ENCODE measurements at regions not wholly inside any gene's neighbourhood (a gene's known extent, or its start where the extent isn't known, plus 50 kb on each side); places are given as distances from the start of the nearest gene placed in this dataset.

DNA sequence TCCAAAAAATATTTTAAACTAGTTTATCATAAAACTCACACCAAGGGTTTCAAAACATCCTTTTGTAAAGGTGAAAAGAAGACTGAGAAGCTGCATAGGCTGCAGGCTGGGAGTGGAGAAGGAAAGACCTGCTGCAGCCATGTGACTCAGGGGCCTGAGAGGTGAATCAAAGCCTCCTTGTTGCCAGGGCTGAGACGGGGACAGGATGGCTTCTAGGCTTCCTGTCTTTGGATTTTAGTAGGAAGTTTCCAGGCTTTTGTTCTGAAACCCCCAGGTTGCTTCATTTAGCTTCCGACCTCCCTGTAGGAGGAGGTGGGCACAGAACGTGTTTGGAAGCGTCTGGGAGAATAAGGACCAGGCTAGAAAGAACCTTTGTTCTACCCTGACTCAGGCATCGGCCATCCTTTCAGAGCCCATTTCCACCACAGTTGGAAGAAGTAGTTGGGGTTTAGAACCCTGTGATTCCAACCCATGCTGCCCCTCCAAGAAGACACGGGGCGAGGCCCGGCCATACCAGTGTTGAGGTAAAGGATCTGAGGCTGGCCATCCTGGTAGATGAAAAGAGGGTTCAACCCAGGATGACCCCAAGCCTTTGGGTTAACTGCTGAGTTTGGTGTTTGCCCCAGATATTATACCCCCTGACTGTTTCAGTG, 122.4 kb downstream of the SLC25A47 start:
- Histone ChIP-seq H3K4me1 (ENCODE audit: insufficient read depth, insufficient read length) (peaks cover 6% of the 10 kb centered on the region), H3K9ac (ENCODE audit: insufficient read length, low read depth) (no peak overlapping the region), H3K4me3 (ENCODE audit: insufficient read length, low read depth) (no peak overlapping the region), H3K9me3 (ENCODE audit: insufficient read depth, low read length) (no peaks in the 10 kb centered on the region), H3K27me3 (ENCODE audit: insufficient read depth, insufficient read length) (no peaks in the 10 kb centered on the region), H3K36me3 (ENCODE audit: insufficient read depth, insufficient read length, low read length) (no peaks in the 10 kb centered on the region)
- no peak for DNase-seq (ENCODE audit: low read depth, low spot score)
- TF ChIP-seq ZNF274 (IDR thresholded peaks at IDR 0.05; ENCODE audit: low read depth, low read length), result no peak
- no peak for TF ChIP-seq SUZ12 (IDR thresholded peaks at IDR 0.05; ENCODE audit: extremely low read depth, insufficient read depth, insufficient read length)
- no peak for TF ChIP-seq YY1 (IDR thresholded peaks at IDR 0.05; ENCODE audit: insufficient read depth, insufficient read length)

GRCh38 chr14:100446572-100446971, 123.4 kb downstream of the SLC25A47 start:
- Histone ChIP-seq H3K9me3 (ENCODE audit: insufficient read depth, low read length) (no peaks in the 10 kb centered on the region), H3K4me1 (ENCODE audit: insufficient read depth, insufficient read length) (peaks cover 6% of the 10 kb centered on the region), H3K27me3 (ENCODE audit: insufficient read depth, insufficient read length) (no peaks in the 10 kb centered on the region), H3K4me3 (ENCODE audit: insufficient read length, low read depth) (no peak overlapping the region), H3K9ac (ENCODE audit: insufficient read length, low read depth) (no peak overlapping the region), H3K36me3 (ENCODE audit: insufficient read depth, insufficient read length, low read length) (no peaks in the 10 kb centered on the region)
- no peak for TF ChIP-seq SUZ12 (IDR thresholded peaks at IDR 0.05; ENCODE audit: extremely low read depth, insufficient read depth, insufficient read length)
- no peak for TF ChIP-seq ZNF274 (IDR thresholded peaks at IDR 0.05; ENCODE audit: low read depth, low read length)
- no peak for TF ChIP-seq YY1 (IDR thresholded peaks at IDR 0.05; ENCODE audit: insufficient read depth, insufficient read length)
- DNase-seq (ENCODE audit: low read depth, low spot score), result no peak

- Histone ChIP-seq H3K9me3 (ENCODE audit: insufficient read depth, low read length) (no peaks in the 10 kb centered on the region), H3K4me3 (ENCODE audit: insufficient read length, low read depth) (no peak overlapping the region), H3K9ac (ENCODE audit: insufficient read length, low read depth) (no peak overlapping the region), H3K4me1 (ENCODE audit: insufficient read depth, insufficient read length) (peaks cover 2% of the 10 kb centered on the region), H3K27me3 (ENCODE audit: insufficient read depth, insufficient read length) (no peaks in the 10 kb centered on the region), H3K36me3 (ENCODE audit: insufficient read depth, insufficient read length, low read length) (no peaks in the 10 kb centered on the region)
- no peak for TF ChIP-seq YY1 (IDR thresholded peaks at IDR 0.05; ENCODE audit: insufficient read depth, insufficient read length)
- no peak for DNase-seq (ENCODE audit: low read depth, low spot score)
Measured at GRCh38 chr14:100448376-100448775, 125.2 kb downstream of the SLC25A47 start.

- TF ChIP-seq SUZ12 (IDR thresholded peaks at IDR 0.05; ENCODE audit: extremely low read depth, insufficient read depth, insufficient read length) (no peak), YY1 (IDR thresholded peaks at IDR 0.05; ENCODE audit: insufficient read depth, insufficient read length) (no peak), ZNF274 (IDR thresholded peaks at IDR 0.05; ENCODE audit: low read depth, low read length) (no peak)
- Histone ChIP-seq H3K36me3 (ENCODE audit: insufficient read depth, insufficient read length, low read length) (no peaks in the 10 kb centered on the region), H3K9ac (ENCODE audit: insufficient read length, low read depth) (no peak overlapping the region), H3K9me3 (ENCODE audit: insufficient read depth, low read length) (no peaks in the 10 kb centered on the region), H3K4me3 (ENCODE audit: insufficient read length, low read depth) (no peak overlapping the region), H3K27me3 (ENCODE audit: insufficient read depth, insufficient read length) (no peaks in the 10 kb centered on the region), H3K4me1 (ENCODE audit: insufficient read depth, insufficient read length) (peaks cover 2% of the 10 kb centered on the region)
- no peak for DNase-seq (ENCODE audit: low read depth, low spot score)
Measured at GRCh38 chr14:100449225-100449987, 126.3 kb downstream of the SLC25A47 start.

GRCh38 chr14:100450049-100450448, 126.9 kb downstream of the SLC25A47 start:
- H3K9me3 ChIP-seq (ENCODE audit: insufficient read depth, low read length), result no peaks in the 10 kb centered on the region
- no peak overlapping the region for H3K9ac ChIP-seq (ENCODE audit: insufficient read length, low read depth)
- no peaks in the 10 kb centered on the region for H3K27me3 ChIP-seq (ENCODE audit: insufficient read depth, insufficient read length)
- peaks cover 2% of the 10 kb centered on the region for H3K4me1 ChIP-seq (ENCODE audit: insufficient read depth, insufficient read length)
- no peak for TF ChIP-seq SUZ12 (IDR thresholded peaks at IDR 0.05; ENCODE audit: extremely low read depth, insufficient read depth, insufficient read length)
- TF ChIP-seq YY1 (IDR thresholded peaks at IDR 0.05; ENCODE audit: insufficient read depth, insufficient read length), result no peak
- TF ChIP-seq ZNF274 (IDR thresholded peaks at IDR 0.05; ENCODE audit: low read depth, low read length), result no peak
- H3K36me3 ChIP-seq (ENCODE audit: insufficient read depth, insufficient read length, low read length), result no peaks in the 10 kb centered on the region
- H3K4me3 ChIP-seq (ENCODE audit: insufficient read length, low read depth), result no peak overlapping the region
- DNase-seq (ENCODE audit: low read depth, low spot score), result no peak

DNA sequence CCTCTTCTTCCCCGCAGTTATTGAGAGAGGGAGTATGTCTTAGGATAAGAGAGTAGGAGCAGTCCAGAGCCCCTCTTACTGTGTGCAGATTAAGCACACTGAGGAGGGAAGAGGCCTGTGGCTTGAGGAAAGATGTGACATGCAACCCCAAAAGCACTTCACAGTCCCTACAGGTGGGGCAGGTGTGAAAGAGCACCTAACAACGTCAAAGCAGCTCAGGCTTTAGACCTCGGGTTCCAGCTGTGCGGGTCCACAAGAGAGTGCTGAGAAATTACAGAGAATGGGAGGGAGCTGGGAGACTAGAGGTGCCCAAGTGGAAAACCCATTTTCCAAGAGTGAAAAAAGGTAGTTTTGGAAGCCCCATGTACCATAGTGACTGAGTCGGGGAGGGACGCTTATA, 127.6 kb downstream of the SLC25A47 start:
- H3K9ac ChIP-seq (ENCODE audit: insufficient read length, low read depth), result no peak overlapping the region
- H3K27me3 ChIP-seq (ENCODE audit: insufficient read depth, insufficient read length), result no peaks in the 10 kb centered on the region
- H3K9me3 ChIP-seq (ENCODE audit: insufficient read depth, low read length), result no peaks in the 10 kb centered on the region
- no peaks in the 10 kb centered on the region for H3K36me3 ChIP-seq (ENCODE audit: insufficient read depth, insufficient read length, low read length)
- no peak for TF ChIP-seq YY1 (IDR thresholded peaks at IDR 0.05; ENCODE audit: insufficient read depth, insufficient read length)
- no peak for TF ChIP-seq ZNF274 (IDR thresholded peaks at IDR 0.05; ENCODE audit: low read depth, low read length)
- TF ChIP-seq SUZ12 (IDR thresholded peaks at IDR 0.05; ENCODE audit: extremely low read depth, insufficient read depth, insufficient read length), result no peak
- no peak overlapping the region for H3K4me3 ChIP-seq (ENCODE audit: insufficient read length, low read depth)
- no peak for DNase-seq (ENCODE audit: low read depth, low spot score)
- H3K4me1 ChIP-seq (ENCODE audit: insufficient read depth, insufficient read length), result peaks cover 2% of the 10 kb centered on the region

- TF ChIP-seq YY1 (IDR thresholded peaks at IDR 0.05; ENCODE audit: insufficient read depth, insufficient read length) (no peak), SUZ12 (IDR thresholded peaks at IDR 0.05; ENCODE audit: extremely low read depth, insufficient read depth, insufficient read length) (no peak), ZNF274 (IDR thresholded peaks at IDR 0.05; ENCODE audit: low read depth, low read length) (no peak)
- H3K4me1 ChIP-seq (ENCODE audit: insufficient read depth, insufficient read length), result no peaks in the 10 kb centered on the region
- no peak overlapping the region for H3K4me3 ChIP-seq (ENCODE audit: insufficient read length, low read depth)
- no peak overlapping the region for H3K9ac ChIP-seq (ENCODE audit: insufficient read length, low read depth)
- no peak for DNase-seq (ENCODE audit: low read depth, low spot score)
- H3K9me3 ChIP-seq (ENCODE audit: insufficient read depth, low read length), result no peaks in the 10 kb centered on the region
- H3K36me3 ChIP-seq (ENCODE audit: insufficient read depth, insufficient read length, low read length), result no peaks in the 10 kb centered on the region
- H3K27me3 ChIP-seq (ENCODE audit: insufficient read depth, insufficient read length), result no peaks in the 10 kb centered on the region
Measured at GRCh38 chr14:100451264-100451663, 128.1 kb downstream of the SLC25A47 start.

All from NT2/D1 (cell line).